Right atrium auricular region (tissue), 2 donors: ENCODE measurements at regions not wholly inside any gene's neighbourhood (a gene's known extent, or its start where the extent isn't known, plus 50 kb on each side); places are given as distances from the start of the nearest gene placed in this dataset.

Experiments
- DNase-seq: peaks from one replicate; pipeline ENCODE4 v3.0.0-alpha.2; 2019; ENCODE audit warnings: low spot score
- H3K27ac ChIP-seq, 2 donors: fragments of 200-600 bp; sonication (generic); 1 replicate in 1 of 2; 2 replicates in 1 of 2; pipeline ENCODE4 v1.5.1; 2016 to 2019
- H3K27me3 ChIP-seq, 2 donors: fragments of 200-600 bp; sonication (generic); one replicate each; pipeline versions ENCODE4 v1.5.1 to v1.6.0; 2017 to 2019
- H3K36me3 ChIP-seq: fragments of 200-600 bp; sonication (generic); one replicate; pipeline ENCODE4 v1.5.1; 2016
- H3K4me1 ChIP-seq, 2 donors: fragments of 200-600 bp; sonication (generic); one replicate each; pipeline versions ENCODE4 v1.5.1 to v1.6.0; 2017 to 2019
- H3K4me3 ChIP-seq, 2 donors: fragments of 200-600 bp; sonication (generic); 1 replicate in 1 of 2; 2 replicates in 1 of 2; pipeline ENCODE4 v1.5.1; 2017 to 2019; ENCODE audit warnings: mild to moderate bottlenecking in 1 of 2, moderate library complexity in 1 of 2
- H3K9me3 ChIP-seq, 2 donors: fragments of 200-600 bp; sonication (generic); one replicate each; pipeline ENCODE4 v1.5.1; 2019
- TF ChIP-seq, protein P1 (sequence below), 2 donors: fragments of 200-600 bp; sonication (generic); IDR thresholded peaks; one replicate each; pipeline ENCODE4 v1.5.1; 2019; ENCODE audit warnings: antibody characterized with exemption in 2 of 2

GRCh38 chr5:4001758-4002533, 406.3 kb downstream of the IRX1 start:
- Histone ChIP-seq H3K27me3 (no peaks in the 10 kb centered on the region), H3K36me3 (no peaks in the 10 kb centered on the region), H3K4me3 (no peak overlapping the region), H3K4me1 (no peaks in the 10 kb centered on the region), H3K27ac (no peak overlapping the region), H3K9me3 (no peaks in the 10 kb centered on the region)
- no peak for DNase-seq
- TF ChIP-seq, protein P1, sequence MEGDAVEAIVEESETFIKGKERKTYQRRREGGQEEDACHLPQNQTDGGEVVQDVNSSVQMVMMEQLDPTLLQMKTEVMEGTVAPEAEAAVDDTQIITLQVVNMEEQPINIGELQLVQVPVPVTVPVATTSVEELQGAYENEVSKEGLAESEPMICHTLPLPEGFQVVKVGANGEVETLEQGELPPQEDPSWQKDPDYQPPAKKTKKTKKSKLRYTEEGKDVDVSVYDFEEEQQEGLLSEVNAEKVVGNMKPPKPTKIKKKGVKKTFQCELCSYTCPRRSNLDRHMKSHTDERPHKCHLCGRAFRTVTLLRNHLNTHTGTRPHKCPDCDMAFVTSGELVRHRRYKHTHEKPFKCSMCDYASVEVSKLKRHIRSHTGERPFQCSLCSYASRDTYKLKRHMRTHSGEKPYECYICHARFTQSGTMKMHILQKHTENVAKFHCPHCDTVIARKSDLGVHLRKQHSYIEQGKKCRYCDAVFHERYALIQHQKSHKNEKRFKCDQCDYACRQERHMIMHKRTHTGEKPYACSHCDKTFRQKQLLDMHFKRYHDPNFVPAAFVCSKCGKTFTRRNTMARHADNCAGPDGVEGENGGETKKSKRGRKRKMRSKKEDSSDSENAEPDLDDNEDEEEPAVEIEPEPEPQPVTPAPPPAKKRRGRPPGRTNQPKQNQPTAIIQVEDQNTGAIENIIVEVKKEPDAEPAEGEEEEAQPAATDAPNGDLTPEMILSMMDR (IDR thresholded peaks at IDR 0.05) = no peak

DNA sequence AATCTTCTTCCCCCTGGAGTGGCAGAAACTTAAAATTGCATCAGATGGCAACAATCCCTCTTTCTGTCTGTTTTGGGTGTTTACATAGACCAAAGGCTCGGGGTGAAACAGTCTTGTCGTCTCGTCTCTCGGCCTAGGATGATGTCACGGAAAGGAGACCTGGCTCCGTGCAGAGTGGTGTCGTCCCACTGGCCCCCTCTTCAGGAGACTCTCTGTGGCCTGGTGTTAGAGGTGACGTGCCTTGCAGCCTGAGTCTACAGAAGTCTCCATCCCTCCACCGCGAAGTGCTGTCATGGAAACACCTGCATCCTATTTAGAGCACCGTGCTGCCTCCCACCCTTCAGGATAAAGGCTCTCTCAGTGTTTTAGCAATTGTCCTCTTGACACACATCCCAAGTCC, 409.7 kb downstream of the IRX1 start:
- DNase-seq = no peak
- no peaks in the 10 kb centered on the region for H3K4me1 ChIP-seq
- H3K9me3 ChIP-seq = no peaks in the 10 kb centered on the region
- H3K27ac ChIP-seq = no peak overlapping the region
- H3K36me3 ChIP-seq = no peaks in the 10 kb centered on the region
- TF ChIP-seq, protein P1 (IDR thresholded peaks at IDR 0.05) = no peak
- no peaks in the 10 kb centered on the region for H3K27me3 ChIP-seq
- no peak overlapping the region for H3K4me3 ChIP-seq

- Histone ChIP-seq H3K9me3 (no peaks in the 10 kb centered on the region), H3K27ac (no peak overlapping the region), H3K4me1 (no peaks in the 10 kb centered on the region), H3K36me3 (no peaks in the 10 kb centered on the region), H3K4me3 (no peak overlapping the region), H3K27me3 (no peaks in the 10 kb centered on the region)
- no peak for DNase-seq
- TF ChIP-seq, protein P1 (IDR thresholded peaks at IDR 0.05) = no peak
These were observed 411.4 kb downstream of the IRX1 start for GRCh38 chr5:4007001-4007400.

- TF ChIP-seq, protein P1 (IDR thresholded peaks at IDR 0.05) = no peak
- no peaks in the 10 kb centered on the region for H3K9me3 ChIP-seq
These were observed 416.3 kb downstream of the IRX1 start for GRCh38 chr5:4011943-4012342.

GRCh38 chr5:4013106-4013898, 417.7 kb downstream of the IRX1 start:
- no peaks in the 10 kb centered on the region for H3K27me3 ChIP-seq
- TF ChIP-seq, protein P1 (IDR thresholded peaks at IDR 0.05) = no peak
- H3K4me1 ChIP-seq = no peaks in the 10 kb centered on the region
- no peaks in the 10 kb centered on the region for H3K9me3 ChIP-seq
- H3K36me3 ChIP-seq = no peaks in the 10 kb centered on the region
- DNase-seq = no peak
- no peak overlapping the region for H3K4me3 ChIP-seq
- no peak overlapping the region for H3K27ac ChIP-seq

More at GRCh38 chr5:4011943-4012342, 416.3 kb downstream of the IRX1 start:
- Histone ChIP-seq H3K4me3 (no peak overlapping the region), H3K27me3 (no peaks in the 10 kb centered on the region), H3K4me1 (no peaks in the 10 kb centered on the region), H3K36me3 (no peaks in the 10 kb centered on the region), H3K27ac (no peak overlapping the region)
- no peak for DNase-seq
